ENCODE measurements at regions not wholly inside any gene's neighbourhood (a gene's known extent, or its start where the extent isn't known, plus 50 kb on each side); places are given as distances from the start of the nearest gene placed in this dataset.
"Not testable (repeated sequence)": the region's sequence is repeated elsewhere in the genome, so short reads cannot be mapped to it uniquely, and the experiment has no call there.

- not testable (repeated sequence) for DNase-seq
Observed at GRCh38 chr21:6561168-6561567, 3960.2 kb upstream of the TPTE start.

GRCh38 chr21:6561578-6561977 lies 3959.8 kb upstream of the TPTE start:
- DNase-seq = not testable (repeated sequence)

- DNase-seq = not testable (repeated sequence)
Observed at GRCh38 chr21:6564543-6565166, 3956.7 kb upstream of the TPTE start.

DNA sequence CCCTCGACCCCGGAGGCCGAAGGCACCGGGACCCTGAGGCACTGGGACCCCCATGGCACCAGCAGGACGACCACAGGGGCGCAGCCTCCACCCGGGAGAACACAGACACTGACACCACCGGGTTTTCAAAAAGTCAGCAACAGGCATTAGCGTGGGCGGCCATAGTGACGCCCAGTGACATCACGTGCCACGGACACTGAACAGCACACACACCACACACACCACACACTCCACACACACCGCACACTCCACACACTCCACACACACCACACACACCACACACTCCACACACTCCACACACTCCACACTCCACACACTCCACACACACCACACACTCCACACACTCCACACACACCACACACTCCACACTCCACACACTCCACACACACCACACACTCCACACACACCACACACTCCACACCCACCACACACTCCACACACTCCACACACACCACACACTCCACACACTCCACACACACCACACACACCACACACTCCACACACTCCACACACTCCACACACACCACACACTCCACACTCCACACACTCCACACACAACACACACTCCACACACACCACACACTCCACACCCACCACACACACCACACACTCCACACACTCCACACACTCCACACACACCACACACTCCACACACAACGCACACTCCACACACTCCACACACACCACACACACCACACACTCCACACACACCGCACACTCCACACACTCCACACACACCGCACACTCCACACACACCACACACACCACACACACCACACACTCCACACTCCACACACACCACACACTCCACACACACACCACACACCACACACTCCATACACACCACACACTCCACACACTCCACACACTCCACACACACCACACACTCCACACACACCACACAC lies 3955.9 kb upstream of the TPTE start:
- DNase-seq = peak; percentile 37

DNA sequence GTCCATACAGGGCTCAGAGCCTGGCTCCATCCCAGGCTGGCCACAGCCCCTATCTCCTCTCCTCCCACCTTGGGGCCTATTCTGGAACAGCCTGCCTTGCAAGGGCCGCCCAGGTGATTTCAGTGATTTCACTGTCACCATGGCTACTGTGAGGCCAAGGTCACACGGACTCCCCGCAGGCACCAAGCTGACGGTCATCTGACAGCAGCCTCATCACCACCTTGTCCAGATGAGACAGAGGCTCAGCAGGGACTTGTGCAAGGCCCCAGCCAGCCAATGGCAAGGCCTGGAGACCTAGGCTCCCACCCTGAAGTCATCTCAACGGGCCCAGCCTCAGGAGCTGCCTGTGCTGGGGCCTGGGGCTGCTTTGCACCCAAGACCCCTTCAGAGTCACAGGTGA lies 3953.8 kb upstream of the TPTE start:
- not testable (repeated sequence) for DNase-seq

DNA sequence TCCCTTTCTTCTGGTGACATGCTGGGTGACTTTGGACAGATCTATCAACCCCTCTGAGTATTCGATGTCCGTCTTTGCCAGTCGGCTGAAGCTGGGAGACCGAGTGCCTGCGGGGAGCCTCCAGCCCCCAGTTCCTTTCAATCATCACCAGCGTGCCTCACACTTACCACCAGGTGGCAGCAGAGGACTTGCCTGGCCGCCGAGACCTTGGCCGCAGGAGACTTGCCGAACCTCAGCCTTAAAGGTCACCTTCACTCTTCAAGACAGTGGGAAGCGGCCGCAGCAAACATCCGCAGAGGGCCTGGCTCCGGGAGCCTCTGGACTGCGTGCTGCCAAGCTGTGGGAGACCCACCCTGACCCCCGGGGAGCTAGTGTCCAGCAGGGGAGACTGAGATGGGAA lies 3952.2 kb upstream of the TPTE start:
- DNase-seq = not testable (repeated sequence)

- not testable (repeated sequence) for DNase-seq
Observed at GRCh38 chr21:6569587-6570392, 3951.6 kb upstream of the TPTE start.

DNA sequence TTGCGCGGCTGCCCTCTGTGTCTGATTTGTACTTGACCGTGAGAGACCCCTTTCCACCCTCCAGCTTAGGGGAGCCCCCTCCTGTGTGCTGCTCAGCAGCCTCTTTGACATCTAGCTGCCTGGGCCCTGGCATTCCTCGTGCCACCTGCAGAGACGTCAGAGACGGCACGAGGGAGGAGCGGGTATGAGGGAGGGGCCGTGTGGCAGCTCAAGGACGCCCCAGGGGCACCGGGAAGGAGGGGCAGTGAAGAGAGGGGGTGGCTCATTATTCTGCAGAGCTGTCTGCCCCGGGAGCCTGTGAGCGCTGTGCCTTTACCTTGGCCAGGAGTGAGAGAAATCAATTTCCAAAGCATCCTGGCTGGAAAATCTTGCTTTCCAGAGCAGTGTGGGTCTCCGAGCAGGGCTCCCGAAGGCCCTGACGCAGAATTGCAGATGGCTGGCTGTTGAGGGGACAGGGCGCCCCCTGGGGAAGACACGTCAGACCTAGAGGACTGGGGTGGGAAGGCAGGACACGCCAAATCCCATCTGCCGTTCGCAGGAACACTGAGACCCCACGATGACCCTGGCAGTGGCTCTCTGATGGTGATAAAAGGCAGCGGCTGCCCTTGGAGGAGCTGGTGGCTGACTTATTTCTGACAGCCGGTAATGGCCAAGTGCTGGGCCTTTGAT lies 3950.5 kb upstream of the TPTE start:
- DNase-seq = not testable (repeated sequence)

DNA sequence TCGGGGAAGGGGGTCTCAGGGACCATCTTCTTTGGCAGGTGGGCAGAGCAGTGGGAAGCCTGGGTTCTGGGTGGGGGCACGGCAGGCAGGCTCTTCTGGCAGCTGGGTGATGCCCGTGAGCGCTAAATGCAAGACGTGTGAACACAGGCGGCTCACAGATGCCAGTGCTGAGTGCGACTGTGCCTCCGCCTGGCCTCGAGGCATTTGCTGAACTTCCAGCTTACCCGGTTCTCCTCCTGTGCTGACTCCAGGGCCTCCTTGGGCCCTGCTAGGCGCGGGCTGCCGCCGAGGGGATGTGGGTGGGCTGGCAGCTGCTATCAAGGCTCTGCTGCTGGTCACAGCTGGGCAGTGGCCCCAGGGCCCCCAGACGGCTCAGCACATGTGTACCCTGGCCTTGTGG lies 3947.8 kb upstream of the TPTE start:
- not testable (repeated sequence) for DNase-seq

GRCh38 chr21:6579801-6580200 lies 3941.6 kb upstream of the TPTE start:
- not testable (repeated sequence) for DNase-seq

All from right forelimb (tissue), 1 donor.